KMS-11 (cell line): ENCODE measurements at regions not wholly inside any gene's neighbourhood (a gene's known extent, or its start where the extent isn't known, plus 50 kb on each side); places are given as distances from the start of the nearest gene placed in this dataset.

Experiments
- H2AFZ ChIP-seq: fragments of 200-600 bp; sonication (generic); 2 replicates; pipeline ENCODE4 v1.6.1; 2016; ENCODE audit warnings: antibody characterized with exemption, mixed run types, low read depth
- H3K27ac ChIP-seq: fragments of 200-600 bp; sonication (generic); 2 replicates; pipeline ENCODE4 v1.6.1; 2016; ENCODE audit warnings: mild to moderate bottlenecking, mixed run types
- H3K27me3 ChIP-seq: fragments of 200-600 bp; sonication (generic); 2 replicates; pipeline ENCODE4 v1.6.1; 2017; ENCODE audit warnings: mild to moderate bottlenecking, low read depth, mixed run types, moderate library complexity; ENCODE audit not compliant: insufficient read depth
- H3K36me3 ChIP-seq: fragments of 200-600 bp; sonication (generic); 2 replicates; pipeline ENCODE4 v1.6.1; 2017; ENCODE audit warnings: mild to moderate bottlenecking, mixed run types; ENCODE audit not compliant: insufficient read depth
- H3K4me1 ChIP-seq: fragments of 200-600 bp; sonication (generic); 2 replicates; pipeline ENCODE4 v1.6.1; 2016; ENCODE audit warnings: mild to moderate bottlenecking, low read depth, mixed run types; ENCODE audit not compliant: poor library complexity, severe bottlenecking
- H3K4me2 ChIP-seq: fragments of 200-600 bp; sonication (generic); 2 replicates; pipeline ENCODE4 v1.7.0; 2016; ENCODE audit warnings: mild to moderate bottlenecking, mixed run types
- H3K4me3 ChIP-seq: fragments of 200-600 bp; sonication (generic); IDR thresholded peaks from 2 replicates; pipeline ENCODE4 v1.6.1; 2017; ENCODE audit warnings: low read depth, low read length, mixed read lengths; ENCODE audit not compliant: insufficient read depth
- H3K79me2 ChIP-seq: fragments of 200-600 bp; sonication (generic); 2 replicates; pipeline ENCODE4 v1.6.1; 2016; ENCODE audit warnings: low read depth, mixed run types; ENCODE audit not compliant: insufficient read depth
- H3K9ac ChIP-seq: fragments of 200-600 bp; sonication (generic); 2 replicates; pipeline ENCODE4 v1.6.1; 2016; ENCODE audit warnings: mild to moderate bottlenecking, mixed run types
- H4K20me1 ChIP-seq: fragments of 200-600 bp; sonication (generic); 2 replicates; pipeline ENCODE4 v1.6.1; 2016; ENCODE audit warnings: mild to moderate bottlenecking, mixed run types; ENCODE audit not compliant: insufficient read depth
- CTCF ChIP-seq: fragments of 200-600 bp; sonication (generic); conservative IDR thresholded peaks from 2 replicates; pipeline ENCODE4 v1.6.1; 2017; ENCODE audit warnings: low read depth, mild to moderate bottlenecking, antibody characterized with exemption, low read length, moderate library complexity, mixed read lengths

- no peak overlapping the region for H3K4me3 ChIP-seq
- no peaks in the 10 kb centered on the region for H3K27me3 ChIP-seq
- no peaks in the 10 kb centered on the region for H4K20me1 ChIP-seq
- no peaks in the 10 kb centered on the region for H3K79me2 ChIP-seq
- H3K4me2 ChIP-seq: no peak overlapping the region
- H2AFZ ChIP-seq: no peak overlapping the region
- no peak for TF ChIP-seq CTCF
- no peaks in the 10 kb centered on the region for H3K36me3 ChIP-seq
- no peak overlapping the region for H3K27ac ChIP-seq
- H3K4me1 ChIP-seq: no peaks in the 10 kb centered on the region
- no peak overlapping the region for H3K9ac ChIP-seq
Measured at GRCh38 chr2:182618672-182619079, 97.4 kb upstream of the DNAJC10 start.

- no peak overlapping the region for H3K4me3 ChIP-seq
- H4K20me1 ChIP-seq: no peaks in the 10 kb centered on the region
- no peak overlapping the region for H3K4me2 ChIP-seq
- TF ChIP-seq CTCF: no peak
- H2AFZ ChIP-seq: no peak overlapping the region
- H3K36me3 ChIP-seq: no peaks in the 10 kb centered on the region
- no peaks in the 10 kb centered on the region for H3K79me2 ChIP-seq
- no peaks in the 10 kb centered on the region for H3K4me1 ChIP-seq
- no peaks in the 10 kb centered on the region for H3K27me3 ChIP-seq
- H3K9ac ChIP-seq: no peak overlapping the region
- no peak overlapping the region for H3K27ac ChIP-seq
Measured at GRCh38 chr2:182619276-182619675, 96.8 kb upstream of the DNAJC10 start.

DNA sequence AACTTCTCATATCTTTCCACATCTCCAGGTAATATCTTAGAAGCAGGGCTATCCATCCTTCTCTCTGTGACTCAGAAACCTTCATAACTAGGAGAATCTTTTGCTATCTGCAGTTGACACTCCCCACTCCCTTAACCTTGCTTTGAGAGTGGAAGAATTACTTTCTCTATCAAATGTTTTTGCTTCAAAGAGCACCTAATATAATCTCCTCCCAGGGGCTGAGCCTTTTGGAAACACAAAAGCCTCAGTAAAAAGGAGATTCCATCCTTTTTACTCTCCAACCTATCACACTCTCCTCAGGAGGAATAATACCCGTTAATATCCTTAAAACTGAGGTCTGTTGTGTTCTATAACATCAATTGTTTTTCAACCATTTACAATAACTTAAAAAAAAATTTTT, 94.9 kb upstream of the DNAJC10 start:
- Histone ChIP-seq H3K9ac (no peak overlapping the region), H2AFZ (no peak overlapping the region), H4K20me1 (no peaks in the 10 kb centered on the region), H3K4me2 (no peak overlapping the region), H3K4me1 (no peaks in the 10 kb centered on the region), H3K36me3 (no peaks in the 10 kb centered on the region), H3K79me2 (no peaks in the 10 kb centered on the region), H3K4me3 (no peak overlapping the region), H3K27ac (no peak overlapping the region), H3K27me3 (no peaks in the 10 kb centered on the region)
- no peak for TF ChIP-seq CTCF

GRCh38 chr2:182621810-182622209, 94.2 kb upstream of the DNAJC10 start:
- Histone ChIP-seq H4K20me1 (no peaks in the 10 kb centered on the region), H3K27ac (no peak overlapping the region), H3K4me3 (no peak overlapping the region), H3K27me3 (no peaks in the 10 kb centered on the region), H3K9ac (no peak overlapping the region), H2AFZ (no peak overlapping the region), H3K36me3 (no peaks in the 10 kb centered on the region), H3K79me2 (no peaks in the 10 kb centered on the region), H3K4me1 (no peaks in the 10 kb centered on the region), H3K4me2 (no peak overlapping the region)
- TF ChIP-seq CTCF: no peak

DNA sequence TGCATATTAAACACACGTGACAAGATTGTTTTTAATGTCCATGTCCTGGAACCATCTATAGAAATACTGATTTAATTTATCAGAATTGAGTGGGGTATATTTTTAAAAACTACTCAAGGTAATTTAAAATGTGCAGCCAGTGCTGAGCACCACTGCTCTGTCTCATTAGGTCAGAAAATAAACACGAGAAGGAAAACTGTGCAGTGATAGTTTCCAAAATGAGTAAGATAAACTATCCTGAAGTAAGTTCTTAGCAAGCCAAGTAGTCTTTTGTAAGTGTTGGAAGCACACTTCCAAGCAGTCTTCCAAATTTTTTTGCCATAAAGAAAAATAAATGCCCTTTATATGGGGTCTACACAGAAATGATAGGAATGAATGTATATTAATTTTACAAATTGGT, 93.8 kb upstream of the DNAJC10 start:
- H3K4me2 ChIP-seq: no peak overlapping the region
- no peaks in the 10 kb centered on the region for H3K27me3 ChIP-seq
- no peaks in the 10 kb centered on the region for H3K4me1 ChIP-seq
- TF ChIP-seq CTCF: no peak
- no peaks in the 10 kb centered on the region for H3K79me2 ChIP-seq
- no peaks in the 10 kb centered on the region for H3K36me3 ChIP-seq
- no peaks in the 10 kb centered on the region for H4K20me1 ChIP-seq
- H3K4me3 ChIP-seq: no peak overlapping the region
- no peak overlapping the region for H3K27ac ChIP-seq
- no peak overlapping the region for H2AFZ ChIP-seq
- H3K9ac ChIP-seq: no peak overlapping the region
